Vagina (tissue), 2 donors: ENCODE measurements at regions not wholly inside any gene's neighbourhood (a gene's known extent, or its start where the extent isn't known, plus 50 kb on each side); places are given as distances from the start of the nearest gene placed in this dataset.

Source experiments
- DNase-seq, 2 donors: peaks; one replicate each; pipeline ENCODE4 v3.0.0-alpha.2; 2017; ENCODE audit errors: extremely low spot score in 2 of 2
- H3K27ac ChIP-seq: fragments of 200-600 bp; sonication (generic); one replicate; pipeline ENCODE4 v1.5.1; 2019
- H3K27me3 ChIP-seq: fragments of 200-600 bp; sonication (generic); one replicate; pipeline ENCODE4 v1.5.1; 2019
- H3K36me3 ChIP-seq, 2 donors: fragments of 200-600 bp; sonication (generic); one replicate each; pipeline ENCODE4 v1.5.1; 2017 to 2019
- H3K4me1 ChIP-seq: fragments of 200-600 bp; sonication (generic); one replicate; pipeline ENCODE4 v1.5.1; 2019
- H3K4me3 ChIP-seq, 2 donors: fragments of 200-600 bp; sonication (generic); 1 replicate in 1 of 2; 2 replicates in 1 of 2; pipeline ENCODE4 v1.5.1; 2016 to 2019
- H3K9me3 ChIP-seq: fragments of 200-600 bp; sonication (generic); one replicate; pipeline ENCODE4 v1.5.1; 2019
- CTCF ChIP-seq, 3 experiments: fragments of 450-650 bp in 2 of 3; fragments of 200-600 bp in 1 of 3; sonication (generic) in 1 of 3; IDR thresholded peaks; one replicate each; pipeline ENCODE4 v1.5.1; 2017 to 2019; ENCODE audit warnings: antibody characterized with exemption in 3 of 3, mild to moderate bottlenecking in 2 of 3, moderate library complexity in 2 of 3
- POLR2A ChIP-seq, 2 donors: fragments of 450-650 bp; IDR thresholded peaks; one replicate each; pipeline ENCODE4 v1.6.1; 2017; ENCODE audit warnings: antibody characterized with exemption in 2 of 2, mild to moderate bottlenecking in 2 of 2, moderate library complexity in 2 of 2
- POLR2AphosphoS5 ChIP-seq, 2 donors: sonication (generic); formaldehyde crosslinking; IDR thresholded peaks; one replicate each; pipeline ENCODE4 v1.9.0; 2017; ENCODE audit warnings: antibody characterized with exemption in 2 of 2, mild to moderate bottlenecking in 2 of 2, low read depth in 1 of 2; ENCODE audit not compliant: insufficient read depth in 1 of 2
- intact Hi-C: fragments of 100-400 bp; cut with DNase I; formaldehyde crosslinking; loops from one replicate; pipeline ENCODE4 v1.15.1; 2023

GRCh38 chr7:35359423-35359822 lies 105.5 kb upstream of the TBX20 start:
- Histone ChIP-seq H3K27ac (no peak overlapping the region), H3K27me3 (no peaks in the 10 kb centered on the region), H3K4me3 (no peak overlapping the region), H3K36me3 (no peaks in the 10 kb centered on the region), H3K4me1 (no peaks in the 10 kb centered on the region), H3K9me3 (no peaks in the 10 kb centered on the region)
- intact Hi-C loops = no loop called here
- TF ChIP-seq CTCF (IDR thresholded peaks at IDR 0.05) (no peak), POLR2AphosphoS5 (IDR thresholded peaks at IDR 0.05; ENCODE audit: insufficient read depth in 1 of 2, low read depth in 1 of 2) (no peak), POLR2A (IDR thresholded peaks at IDR 0.05) (no peak)
- no peak for DNase-seq

GRCh38 chr7:35356495-35356894 lies 102.6 kb upstream of the TBX20 start:
- no peak overlapping the region for H3K27ac ChIP-seq
- H3K4me1 ChIP-seq = no peaks in the 10 kb centered on the region
- H3K4me3 ChIP-seq = no peak overlapping the region
- no peaks in the 10 kb centered on the region for H3K9me3 ChIP-seq
- no peak for DNase-seq
- intact Hi-C loops = no loop called here
- TF ChIP-seq POLR2AphosphoS5 (IDR thresholded peaks at IDR 0.05; ENCODE audit: insufficient read depth in 1 of 2, low read depth in 1 of 2) = no peak
- no peak for TF ChIP-seq POLR2A (IDR thresholded peaks at IDR 0.05)
- TF ChIP-seq CTCF (IDR thresholded peaks at IDR 0.05) = no peak
- H3K27me3 ChIP-seq = no peaks in the 10 kb centered on the region
- H3K36me3 ChIP-seq = no peaks in the 10 kb centered on the region

GRCh38 chr7:35355911-35356310 lies 102.0 kb upstream of the TBX20 start:
- TF ChIP-seq POLR2A (IDR thresholded peaks at IDR 0.05) (no peak), CTCF (IDR thresholded peaks at IDR 0.05) (no peak), POLR2AphosphoS5 (IDR thresholded peaks at IDR 0.05; ENCODE audit: insufficient read depth in 1 of 2, low read depth in 1 of 2) (no peak)
- Histone ChIP-seq H3K36me3 (no peaks in the 10 kb centered on the region), H3K4me1 (no peaks in the 10 kb centered on the region), H3K9me3 (no peaks in the 10 kb centered on the region), H3K4me3 (no peak overlapping the region), H3K27ac (no peak overlapping the region), H3K27me3 (no peaks in the 10 kb centered on the region)
- DNase-seq = no peak
- intact Hi-C loops = no loop called here

- TF ChIP-seq POLR2A (IDR thresholded peaks at IDR 0.05) (no peak), POLR2AphosphoS5 (IDR thresholded peaks at IDR 0.05; ENCODE audit: insufficient read depth in 1 of 2, low read depth in 1 of 2) (no peak), CTCF (IDR thresholded peaks at IDR 0.05) (no peak)
- H3K4me1 ChIP-seq = no peaks in the 10 kb centered on the region
- no peaks in the 10 kb centered on the region for H3K27me3 ChIP-seq
- H3K9me3 ChIP-seq = no peaks in the 10 kb centered on the region
- H3K36me3 ChIP-seq = no peaks in the 10 kb centered on the region
- peak in 1 of 2 donors; percentile 0 for DNase-seq
- intact Hi-C loops = no loop called here
- H3K27ac ChIP-seq = no peak overlapping the region
- no peak overlapping the region for H3K4me3 ChIP-seq
Measured at GRCh38 chr7:35355199-35355598, 101.3 kb upstream of the TBX20 start.

- intact Hi-C loops = no loop called here
- no peaks in the 10 kb centered on the region for H3K4me1 ChIP-seq
- no peak overlapping the region for H3K4me3 ChIP-seq
- no peaks in the 10 kb centered on the region for H3K27me3 ChIP-seq
- no peaks in the 10 kb centered on the region for H3K36me3 ChIP-seq
- no peaks in the 10 kb centered on the region for H3K9me3 ChIP-seq
- no peak overlapping the region for H3K27ac ChIP-seq
- no peak for TF ChIP-seq CTCF (IDR thresholded peaks at IDR 0.05)
- TF ChIP-seq POLR2A (IDR thresholded peaks at IDR 0.05) = no peak
- TF ChIP-seq POLR2AphosphoS5 (IDR thresholded peaks at IDR 0.05; ENCODE audit: insufficient read depth in 1 of 2, low read depth in 1 of 2) = no peak
- no peak for DNase-seq
Measured at GRCh38 chr7:35353481-35353880, 99.6 kb upstream of the TBX20 start.
